ENCODE measurements at regions not wholly inside any gene's neighbourhood (a gene's known extent, or its start where the extent isn't known, plus 50 kb on each side); places are given as distances from the start of the nearest gene placed in this dataset.

DNA sequence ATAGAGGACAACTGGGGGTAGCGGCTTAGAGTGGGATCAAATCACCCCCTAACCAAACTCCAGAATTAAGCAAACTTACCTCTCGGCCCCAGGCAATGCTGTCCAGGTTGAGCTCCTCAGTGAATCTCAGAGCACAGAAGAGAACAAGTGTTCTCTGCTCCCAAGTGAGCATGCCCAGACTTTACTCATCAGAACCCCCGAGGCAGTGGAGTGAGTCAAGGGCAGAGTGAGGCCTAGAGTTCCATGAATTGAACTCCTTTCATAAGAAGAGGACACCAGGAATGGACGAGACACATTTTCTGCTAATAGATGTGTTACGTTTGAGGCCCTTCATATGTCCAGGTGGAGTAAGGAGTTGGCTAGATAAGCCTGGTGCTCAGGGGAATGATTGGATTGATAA, 134.0 kb upstream of the DTNBP1 start:
- DNase-seq = no peak

DNA sequence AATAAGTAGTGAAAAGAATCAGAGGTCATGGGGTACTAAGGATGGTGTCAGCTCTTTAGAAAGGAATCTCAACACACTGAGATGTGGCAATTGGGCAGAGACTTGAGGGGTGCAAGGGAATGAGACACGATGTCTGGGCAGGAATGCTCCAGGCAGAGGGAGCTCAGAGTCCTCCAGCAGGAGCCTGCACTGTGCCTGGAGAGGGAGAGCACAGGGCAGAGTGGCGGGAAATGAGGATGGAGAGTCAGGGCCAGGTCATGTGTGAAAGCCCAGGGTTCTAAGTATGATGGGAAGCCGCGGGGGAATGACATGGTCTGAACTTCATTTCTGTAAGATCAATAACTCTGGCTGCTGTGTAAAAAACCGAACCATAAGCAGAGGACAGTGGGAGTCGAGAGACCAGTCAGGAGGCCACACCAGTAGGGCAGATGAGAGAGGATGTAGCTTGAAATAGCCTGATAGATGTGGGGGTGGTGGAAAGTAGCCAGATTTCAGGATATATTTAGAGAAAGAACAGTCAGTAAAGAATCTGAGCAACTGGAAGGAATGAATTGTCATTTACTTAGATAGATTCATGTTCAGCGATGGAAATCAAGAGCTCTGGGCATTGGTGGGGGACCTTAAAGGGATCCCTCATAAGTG, 133.4 kb upstream of the DTNBP1 start:
- DNase-seq = no peak

- DNase-seq = no peak
These were observed 131.0 kb upstream of the DTNBP1 start for GRCh38 chr6:15793826-15794225.

DNA sequence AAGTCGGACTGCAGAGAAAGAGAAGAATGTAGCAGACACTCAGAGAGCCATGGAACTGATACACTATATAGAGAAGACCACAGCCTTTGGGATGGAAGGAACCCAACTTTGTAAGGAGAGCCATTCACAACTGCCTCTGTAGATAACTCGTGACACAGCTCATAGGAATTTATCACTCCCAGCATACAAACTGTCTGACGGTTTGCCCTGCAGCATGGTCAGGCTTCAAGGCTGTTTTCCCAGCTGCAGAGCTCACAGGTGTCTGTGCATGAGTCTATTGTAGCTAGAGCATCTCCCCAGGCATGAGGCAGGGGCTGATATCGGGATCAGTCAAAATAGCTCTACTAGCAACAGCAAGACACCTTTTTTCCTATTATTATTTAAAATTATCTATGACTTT, 130.5 kb upstream of the DTNBP1 start:
- no peak for DNase-seq

DNA sequence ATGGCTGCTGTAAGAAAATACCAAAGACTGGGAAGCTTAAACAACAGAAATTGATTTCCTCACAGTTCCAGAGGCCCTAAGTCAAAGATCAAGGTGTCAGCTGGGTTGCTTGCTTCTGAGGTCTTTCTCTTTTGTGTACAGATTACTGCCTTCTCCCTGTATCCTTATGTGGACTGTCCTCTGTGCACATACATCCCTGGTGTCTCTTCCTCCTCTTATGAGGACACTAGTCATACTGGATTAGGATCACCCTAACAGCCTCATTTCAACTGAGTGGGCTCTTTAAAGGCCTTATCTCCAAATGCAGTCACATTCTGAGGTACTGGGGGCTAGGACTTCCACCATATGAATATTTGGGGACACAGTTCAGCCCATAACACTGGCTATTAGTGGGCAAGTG, 130.0 kb upstream of the DTNBP1 start:
- DNase-seq = no peak

- DNase-seq = peak; percentile 10
These were observed 128.8 kb upstream of the DTNBP1 start for GRCh38 chr6:15791448-15792181.

DNA sequence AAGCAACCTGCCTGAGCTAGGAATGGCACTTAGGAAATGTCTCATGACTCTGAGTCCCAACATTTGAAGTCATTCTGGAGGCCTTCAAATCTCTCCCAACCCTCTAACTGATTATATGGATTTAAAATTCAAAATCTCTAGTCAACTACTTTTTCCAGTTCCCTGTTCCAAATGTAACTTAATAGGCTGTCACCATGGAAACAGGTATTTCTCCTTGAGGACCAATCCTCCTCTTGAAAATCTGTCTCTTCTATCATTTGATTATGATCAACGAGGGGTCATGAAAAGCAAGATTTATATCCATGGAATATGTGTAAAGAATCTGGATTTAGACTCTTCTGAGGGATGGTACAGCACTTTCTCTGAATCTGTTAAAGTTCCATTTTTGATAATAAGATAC, 127.3 kb upstream of the DTNBP1 start:
- DNase-seq = no peak

- DNase-seq = no peak
These were observed 124.0 kb upstream of the DTNBP1 start for GRCh38 chr6:15786846-15787245.

DNA sequence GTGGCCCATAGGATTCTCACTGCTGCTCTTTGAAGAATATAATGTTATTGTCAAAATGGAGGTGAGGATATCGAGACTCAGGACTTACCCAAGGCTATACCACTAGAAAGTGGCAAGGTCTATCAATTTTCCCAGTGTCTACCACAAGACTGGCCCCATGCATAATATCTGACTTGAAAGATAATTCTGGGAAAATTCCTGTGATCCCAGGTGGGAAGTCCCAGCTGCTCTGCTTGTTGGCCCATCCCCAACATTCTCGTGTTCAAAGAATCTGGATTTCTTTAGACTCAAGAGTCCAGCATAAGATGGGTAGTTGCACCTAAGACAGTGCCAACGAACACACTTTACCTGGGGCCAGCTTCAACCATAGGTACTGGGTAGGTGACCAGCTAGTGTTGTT, 120.7 kb upstream of the DTNBP1 start:
- DNase-seq = no peak

- DNase-seq = no peak
These were observed 119.1 kb upstream of the DTNBP1 start for GRCh38 chr6:15781890-15782289.

- DNase-seq = no peak
These were observed 118.5 kb upstream of the DTNBP1 start for GRCh38 chr6:15781333-15781732.

DNA sequence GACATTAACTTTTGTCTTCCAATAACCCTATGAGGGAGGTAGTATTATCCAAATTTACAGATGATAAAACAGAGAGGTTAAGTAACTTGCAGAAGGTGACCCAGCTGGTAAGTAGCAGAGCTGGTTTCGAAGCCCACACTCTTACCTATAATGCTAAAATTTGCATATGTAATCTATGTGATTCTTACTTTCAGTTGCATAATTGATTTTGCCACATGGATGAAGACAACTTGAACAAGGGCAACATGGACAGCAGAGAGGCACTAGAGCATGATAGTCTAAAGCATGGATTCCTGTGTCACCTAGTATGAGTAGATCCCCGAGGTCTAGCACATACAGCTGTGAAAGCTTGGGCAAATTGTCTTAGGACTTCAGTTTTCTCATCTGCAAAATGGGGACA, 117.6 kb upstream of the DTNBP1 start:
- no peak for DNase-seq

- no peak for DNase-seq
These were observed 116.9 kb upstream of the DTNBP1 start for GRCh38 chr6:15779726-15780125.

DNA sequence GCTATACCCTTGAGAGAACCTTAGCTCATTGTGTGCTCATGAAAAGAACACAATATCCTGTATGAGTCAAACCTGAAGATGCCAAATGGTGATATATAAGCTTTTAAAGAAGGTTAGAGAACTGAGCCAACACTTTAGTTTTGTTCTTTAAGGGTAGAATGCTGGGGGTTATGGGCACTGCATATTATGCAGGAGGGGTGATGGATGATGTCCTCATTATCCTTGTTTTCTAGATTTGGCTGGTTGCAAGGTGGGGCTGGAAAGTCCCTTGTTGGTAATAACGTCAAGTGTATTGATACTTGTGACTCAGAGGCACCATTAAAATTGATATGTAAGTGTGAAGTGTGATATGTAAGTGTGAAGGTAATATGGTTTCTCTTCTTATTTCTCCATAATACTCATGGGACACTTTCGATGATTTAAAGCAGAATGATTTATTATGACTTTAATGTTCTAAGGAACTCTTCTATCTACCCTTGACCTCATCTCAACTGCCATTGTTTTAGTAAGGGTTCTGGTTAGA, 113.7 kb upstream of the DTNBP1 start:
- DNase-seq = peak; percentile 5

- no peak for DNase-seq
These were observed 112.9 kb upstream of the DTNBP1 start for GRCh38 chr6:15775741-15776140.

DNA sequence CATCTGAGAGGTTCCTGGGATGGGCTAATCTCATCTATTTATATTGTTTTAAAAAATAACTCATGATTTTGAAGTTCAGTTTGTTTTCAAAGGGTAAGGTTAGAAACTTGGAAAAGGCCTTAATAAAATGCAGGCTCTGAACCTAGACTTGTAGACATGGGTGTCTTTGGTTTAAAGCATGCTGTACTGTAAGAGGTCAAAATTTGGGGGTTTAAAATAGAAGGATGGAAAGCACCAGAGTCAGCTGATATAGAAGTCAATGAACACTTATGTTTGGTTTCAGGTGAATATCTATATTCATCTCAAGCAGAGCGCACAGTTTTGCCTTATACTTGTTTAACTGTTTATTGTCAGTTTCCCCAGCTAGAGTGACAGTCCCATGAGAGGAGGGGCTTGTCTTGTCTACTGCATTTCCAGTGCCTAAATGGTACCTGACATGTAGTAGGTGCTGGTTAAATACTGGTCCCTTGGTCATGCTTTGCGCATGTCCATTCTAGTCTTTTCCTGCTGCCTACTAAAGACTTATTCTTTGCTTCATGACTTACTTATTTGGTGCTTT, 112.3 kb upstream of the DTNBP1 start:
- DNase-seq = no peak

DNA sequence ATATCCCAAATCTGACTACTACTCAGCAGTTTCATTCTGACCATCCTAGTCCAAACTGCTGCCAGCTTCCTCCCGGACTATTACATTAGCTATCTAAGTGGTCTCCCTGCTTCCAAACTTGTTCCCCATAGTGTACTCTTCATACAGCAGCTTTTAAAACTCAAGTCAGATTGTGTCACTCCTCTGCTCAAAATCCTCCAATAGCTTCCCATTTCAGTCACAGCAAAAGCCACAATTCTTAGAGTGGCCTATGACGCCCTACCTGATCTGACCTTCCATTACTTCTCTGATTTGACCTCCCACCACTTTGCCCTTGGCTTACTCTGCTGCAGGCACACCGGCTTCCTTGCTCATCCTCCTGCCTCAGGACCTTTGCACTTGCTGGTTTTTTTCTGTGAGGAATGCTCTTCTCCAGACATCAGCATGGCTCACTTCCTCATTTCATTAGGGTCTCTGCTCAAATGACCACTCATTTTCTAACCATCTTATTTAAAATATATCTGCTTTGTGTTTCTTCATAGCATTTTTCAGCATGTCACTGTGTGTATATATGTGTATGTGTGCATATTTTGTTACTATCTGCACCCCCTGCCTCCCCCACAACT, 111.1 kb upstream of the DTNBP1 start:
- DNase-seq = no peak

GRCh38 chr6:15770347-15771143, 107.7 kb upstream of the DTNBP1 start:
- peak; percentile 2 for DNase-seq

DNA sequence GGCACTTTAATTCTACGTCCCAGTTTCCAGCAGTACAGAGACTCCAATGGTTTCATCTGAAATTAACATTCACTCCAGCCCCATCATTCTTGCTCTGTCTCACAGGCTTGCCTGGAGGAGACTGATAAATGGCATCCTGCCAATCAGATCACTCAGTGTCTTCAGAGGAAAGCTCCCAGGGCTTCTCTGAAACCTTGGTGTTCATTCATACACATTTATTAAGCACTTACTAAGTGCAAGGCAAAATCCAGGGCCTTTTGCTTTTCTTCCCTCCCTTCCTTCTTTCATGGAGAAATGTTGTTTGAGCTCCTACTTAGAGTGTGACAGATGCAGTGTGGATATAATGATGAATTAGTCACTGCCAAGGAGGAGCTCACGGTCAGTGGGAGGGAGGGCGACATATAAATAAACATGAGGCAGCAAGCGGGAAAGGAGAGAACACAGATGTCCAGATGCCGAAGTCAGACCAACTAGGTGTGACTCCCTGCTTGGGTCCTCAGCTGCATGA, 106.7 kb upstream of the DTNBP1 start:
- DNase-seq = no peak

DNA sequence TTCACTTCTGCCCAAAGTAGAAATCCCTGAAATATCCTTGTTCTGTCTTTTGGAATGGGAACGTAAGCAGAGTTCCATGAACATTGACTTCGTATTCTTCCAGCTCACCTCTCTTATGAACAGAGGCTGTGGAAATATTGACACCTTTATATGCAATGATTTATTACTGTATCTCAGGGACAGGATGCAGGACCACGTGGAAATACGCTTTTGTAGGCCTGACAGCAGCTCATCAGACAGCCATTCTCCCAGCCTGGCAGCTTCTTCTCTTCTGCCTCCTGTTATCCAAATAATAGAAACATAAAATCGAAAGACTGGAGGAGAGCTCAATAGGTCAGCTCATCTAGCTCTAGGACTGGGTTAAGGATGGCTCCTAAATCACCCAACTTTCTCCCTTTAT, 106.2 kb upstream of the DTNBP1 start:
- DNase-seq = no peak

DNA sequence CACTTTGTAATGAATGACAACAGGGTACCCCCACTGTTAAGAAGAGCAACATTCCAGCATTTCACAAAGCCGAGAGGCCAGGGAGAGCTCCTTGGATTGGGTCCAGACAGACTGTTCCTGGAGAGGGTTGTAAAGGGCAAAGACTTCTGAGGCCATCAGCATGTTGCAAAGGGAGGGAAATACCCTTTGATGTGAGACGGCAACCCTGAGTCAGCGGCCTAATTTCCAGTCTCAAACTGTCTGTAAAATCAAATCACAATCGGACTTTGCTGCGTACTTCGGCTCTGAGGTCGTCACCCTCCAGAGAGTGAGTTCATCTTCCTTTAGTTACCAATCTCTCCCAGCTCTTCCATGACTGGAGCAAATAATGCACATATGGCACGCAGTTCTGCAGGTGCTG, 101.0 kb upstream of the DTNBP1 start:
- peak; percentile 20 for DNase-seq

- DNase-seq = no peak
These were observed 100.5 kb upstream of the DTNBP1 start for GRCh38 chr6:15763364-15763763.

DNA sequence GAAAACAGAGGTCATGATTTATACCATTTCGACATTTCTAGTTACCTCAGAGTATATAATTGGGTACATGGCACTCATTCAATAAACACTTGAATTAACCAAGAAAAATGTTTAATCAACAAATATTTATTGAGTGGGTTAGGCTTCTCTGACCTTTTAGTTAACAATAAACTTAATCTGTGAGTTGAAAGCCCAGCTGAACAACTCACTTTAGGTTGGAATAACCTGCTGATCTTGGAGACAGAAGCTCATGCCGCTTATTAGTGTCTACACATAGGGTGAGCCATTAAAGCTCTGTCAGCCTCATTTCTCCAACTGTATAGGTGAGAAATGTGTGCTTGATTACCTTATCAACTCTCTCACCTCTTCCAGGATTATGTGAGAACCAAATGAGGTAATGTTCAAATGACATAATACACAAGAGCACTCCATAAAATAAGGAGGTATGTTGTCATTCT, 98.2 kb upstream of the DTNBP1 start:
- DNase-seq = no peak
